Uterus (tissue), 2 donors: ENCODE measurements at regions not wholly inside any gene's neighbourhood (a gene's known extent, or its start where the extent isn't known, plus 50 kb on each side); places are given as distances from the start of the nearest gene placed in this dataset.

Experiments
- CTCF ChIP-seq, 4 experiments: fragments of 200-600 bp in 2 of 4; fragments of 450-650 bp in 2 of 4; sonication (generic) in 2 of 4; IDR thresholded peaks; one replicate each; pipeline ENCODE4 v1.5.1; 2016 to 2019; ENCODE audit warnings: antibody characterized with exemption in 4 of 4, mild to moderate bottlenecking in 2 of 4, moderate library complexity in 1 of 4
- POLR2A ChIP-seq, 2 donors: fragments of 450-650 bp; IDR thresholded peaks; one replicate each; pipeline ENCODE4 v1.6.1; 2016; ENCODE audit warnings: antibody characterized with exemption in 2 of 2, mild to moderate bottlenecking in 1 of 2, moderate library complexity in 1 of 2

DNA sequence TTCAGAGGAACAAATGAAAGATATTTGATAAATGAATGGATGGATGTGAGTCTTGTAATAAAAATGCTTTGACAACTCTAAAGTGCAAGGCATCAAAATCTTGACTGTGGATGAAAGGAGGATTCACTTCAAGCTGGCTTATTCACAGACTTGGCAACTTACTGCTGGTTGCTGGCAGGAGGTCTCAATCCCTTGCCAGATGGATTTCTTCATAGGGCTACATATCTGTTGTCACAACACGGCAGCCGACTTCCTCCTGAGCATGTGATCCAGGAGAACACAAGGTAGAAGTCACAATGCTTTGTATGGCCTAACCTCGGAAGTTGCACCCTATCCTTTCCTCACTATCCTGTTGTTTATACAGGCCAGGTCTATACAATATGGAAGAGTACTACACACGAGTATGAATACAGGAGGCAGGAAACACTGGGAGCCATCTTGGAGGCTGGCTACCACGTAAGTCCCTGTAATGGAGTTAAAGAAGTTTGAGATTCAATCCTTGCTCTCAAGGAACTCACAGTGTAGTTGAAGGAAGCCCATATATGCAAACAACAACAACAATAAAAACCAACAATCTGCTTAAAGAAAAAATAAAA, 97.9 kb downstream of the ID4 start:
- TF ChIP-seq CTCF (IDR thresholded peaks at IDR 0.05): no peak
- TF ChIP-seq POLR2A (IDR thresholded peaks at IDR 0.05): no peak
